Lung microvascular endothelial cell (primary cell): ENCODE measurements at regions not wholly inside any gene's neighbourhood (a gene's known extent, or its start where the extent isn't known, plus 50 kb on each side); places are given as distances from the start of the nearest gene placed in this dataset.

Experiments used
- DNase-seq, 2 donors: peaks; one replicate each; pipeline versions ENCODE4 v3.0.0 to v3.0.0-alpha.2; 2010; ENCODE audit warnings: low read depth in 2 of 2

DNA sequence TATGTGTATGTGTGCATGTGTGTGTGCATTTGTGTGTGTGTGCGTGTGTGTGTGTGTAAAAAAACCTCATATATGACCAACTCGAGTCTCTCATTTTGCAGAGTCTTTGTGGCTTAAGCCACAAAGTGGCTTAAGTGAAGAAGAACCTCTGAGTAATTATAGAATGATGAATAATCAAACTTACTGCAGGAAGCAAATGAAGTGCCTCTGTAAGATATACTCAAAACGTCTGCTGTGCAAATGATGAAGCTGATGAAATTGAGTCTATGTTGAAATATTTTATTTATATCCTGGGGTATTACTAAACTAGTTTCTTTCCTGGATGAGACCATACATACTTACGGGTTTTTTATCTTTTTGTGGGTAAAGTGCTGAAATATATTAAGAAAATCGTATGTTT lies 1198.7 kb downstream of the PCDH7 start:
- no peak for DNase-seq

DNA sequence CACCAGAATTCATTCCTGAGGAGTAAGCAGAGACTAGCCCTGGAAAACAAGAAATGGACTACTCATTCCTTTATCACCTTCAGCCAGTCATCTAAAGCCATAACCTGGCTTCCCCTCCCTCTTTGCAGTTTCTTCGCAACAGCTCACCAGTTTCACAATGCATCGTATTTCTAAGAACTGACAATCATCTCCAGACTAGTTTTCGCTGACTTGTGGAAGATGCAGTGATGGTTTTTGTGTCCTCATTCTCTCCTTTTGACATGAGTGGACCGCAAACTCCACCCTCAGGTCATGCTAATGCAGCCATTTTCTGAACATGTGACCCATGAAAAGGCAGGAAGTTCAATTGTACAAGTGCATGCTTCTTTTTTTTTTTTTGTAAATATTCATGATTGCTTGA lies 1203.5 kb downstream of the PCDH7 start:
- DNase-seq = no peak

DNA sequence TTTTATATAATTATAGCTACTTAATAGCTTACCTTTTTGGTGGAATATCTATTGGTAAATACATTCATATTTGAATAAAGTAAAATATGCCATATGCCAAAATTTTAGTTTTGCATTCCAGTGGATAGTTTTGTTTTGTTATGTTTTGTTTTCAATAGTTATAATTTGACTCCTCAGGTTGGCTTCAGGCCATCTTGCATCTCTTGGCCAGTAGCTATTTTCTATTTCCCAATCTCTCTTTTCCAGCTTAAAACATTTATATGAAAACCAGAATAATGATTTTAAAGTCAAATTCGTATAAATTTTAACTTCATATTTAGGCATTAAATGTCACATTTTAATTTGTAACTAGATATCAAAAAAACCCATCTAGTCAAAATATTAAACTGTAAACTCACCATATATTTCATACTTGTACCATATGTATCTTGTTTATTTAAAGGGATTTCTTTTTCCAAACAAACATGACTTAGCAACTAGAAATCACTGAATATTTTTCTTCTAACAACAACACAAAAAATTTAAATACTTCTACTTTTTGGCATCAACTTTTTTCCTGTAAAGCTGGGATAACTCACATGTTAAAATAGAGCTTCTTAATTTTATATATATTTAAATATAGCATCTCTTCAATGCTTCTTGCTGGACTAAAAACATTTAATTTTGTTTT lies 1209.6 kb downstream of the PCDH7 start:
- no peak for DNase-seq

DNA sequence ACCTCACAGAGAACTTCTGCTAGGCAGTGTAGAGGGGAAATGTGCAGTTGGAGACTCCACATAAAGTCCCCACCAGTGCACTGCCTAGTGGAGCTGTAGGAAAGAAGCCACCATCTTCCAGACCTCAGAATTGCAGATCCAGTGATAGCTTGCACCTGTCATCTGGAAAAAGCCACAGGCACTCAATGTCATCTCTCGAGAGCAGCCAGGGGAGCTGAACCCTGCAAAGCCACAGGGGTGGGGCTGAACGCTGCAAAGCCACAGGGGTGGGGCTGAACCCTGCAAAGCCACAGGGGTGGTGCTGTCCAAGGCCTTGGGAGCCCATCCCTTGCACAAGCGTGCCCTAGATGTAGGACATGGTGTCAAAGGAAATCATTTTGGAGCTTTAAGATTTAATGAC lies 1226.3 kb downstream of the PCDH7 start:
- DNase-seq = no peak

DNA sequence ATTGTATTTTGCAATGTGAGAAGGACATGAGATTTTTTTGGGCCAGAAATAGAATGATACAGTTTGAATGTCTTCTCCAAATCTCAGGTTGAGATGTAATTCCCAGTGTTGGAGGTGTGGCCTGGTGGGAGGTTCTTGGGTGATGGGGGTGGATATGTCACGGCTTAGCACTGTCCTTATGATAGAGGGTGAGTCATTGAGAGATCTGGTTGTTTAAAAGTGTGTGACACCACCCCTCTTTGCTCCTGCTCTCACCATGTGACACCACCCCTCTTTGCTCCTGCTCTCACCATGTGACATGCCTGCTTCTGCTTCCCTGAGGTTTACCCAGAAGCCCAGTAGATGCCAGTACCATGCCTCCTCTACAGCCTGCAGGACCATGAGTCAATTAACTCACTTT lies 1226.9 kb downstream of the PCDH7 start:
- no peak for DNase-seq

DNA sequence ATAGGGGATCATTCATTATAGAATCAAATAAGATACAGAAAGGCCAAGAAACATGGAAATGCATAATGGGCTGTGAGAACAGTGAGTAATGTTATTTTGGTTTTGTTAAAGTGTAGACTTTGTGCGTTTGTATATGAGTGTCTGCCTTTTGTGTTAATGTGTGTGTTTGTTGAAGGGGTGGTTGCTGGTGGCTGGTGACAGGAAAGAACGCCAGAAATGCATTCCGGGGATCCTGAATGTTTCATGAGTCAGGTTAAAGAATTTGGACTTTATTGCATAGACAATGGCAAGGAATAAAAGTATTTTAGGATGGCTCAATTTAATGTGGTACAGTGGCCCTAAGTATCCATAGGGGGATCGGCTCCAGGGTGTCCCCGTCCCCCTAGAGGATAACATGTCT lies 1228.9 kb downstream of the PCDH7 start:
- no peak for DNase-seq

DNA sequence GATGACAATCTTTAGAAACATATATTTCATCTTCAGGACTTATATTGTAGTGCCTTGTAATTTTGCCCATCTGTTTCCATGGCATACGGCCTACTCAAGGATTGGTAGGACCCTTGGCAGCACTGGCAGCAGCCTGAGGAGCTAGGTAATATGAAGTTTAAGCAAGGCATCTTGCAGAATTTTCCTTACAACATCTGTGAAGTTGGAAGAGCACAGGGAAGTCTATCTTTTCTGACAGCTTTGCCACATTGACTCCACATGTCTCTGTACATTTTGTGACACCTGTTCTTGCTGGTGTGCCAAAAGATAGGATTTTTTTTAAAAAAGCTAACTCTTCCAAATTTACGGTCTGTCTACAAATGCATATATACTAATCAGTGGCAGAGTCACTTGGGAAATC lies 1235.2 kb downstream of the PCDH7 start:
- DNase-seq = no peak

DNA sequence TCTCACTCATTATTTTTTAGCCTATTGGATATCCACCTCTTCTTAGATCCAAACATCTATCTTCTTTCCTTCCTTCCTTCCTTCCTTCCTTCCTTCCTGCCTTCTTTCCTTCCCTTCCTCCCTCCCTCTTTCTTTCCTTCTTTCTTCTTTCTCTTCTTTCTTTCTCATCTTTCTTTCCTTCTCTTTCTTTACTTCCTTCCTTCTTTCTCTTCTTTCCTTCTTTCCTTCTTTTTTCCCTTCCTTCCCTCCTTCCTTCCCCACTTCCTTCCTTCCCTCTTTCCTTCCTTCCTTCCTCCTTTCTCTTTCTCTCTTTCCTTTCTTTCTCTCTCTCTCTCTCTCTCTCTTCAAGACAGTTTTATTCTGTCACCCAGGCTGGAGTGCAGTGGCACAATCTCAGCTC lies 1239.8 kb downstream of the PCDH7 start:
- no peak for DNase-seq

DNA sequence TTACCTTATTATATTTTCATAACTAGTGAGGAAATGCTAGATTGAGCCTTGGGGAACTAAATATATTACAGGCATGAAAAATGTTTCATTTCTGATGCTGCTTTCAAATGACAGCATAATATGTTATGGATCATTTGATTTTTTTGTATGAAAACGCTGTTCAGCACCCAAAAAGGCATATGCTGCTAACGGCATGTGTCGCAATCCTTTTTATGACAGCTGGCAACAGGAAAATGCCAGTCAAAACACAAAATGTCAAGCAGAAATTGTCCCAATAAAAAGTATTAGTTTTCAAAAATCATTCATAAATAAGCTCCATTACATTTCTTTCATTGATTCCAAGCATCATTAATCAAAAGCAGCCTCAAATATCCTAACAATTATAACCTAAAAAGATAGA lies 1244.5 kb downstream of the PCDH7 start:
- no peak for DNase-seq

DNA sequence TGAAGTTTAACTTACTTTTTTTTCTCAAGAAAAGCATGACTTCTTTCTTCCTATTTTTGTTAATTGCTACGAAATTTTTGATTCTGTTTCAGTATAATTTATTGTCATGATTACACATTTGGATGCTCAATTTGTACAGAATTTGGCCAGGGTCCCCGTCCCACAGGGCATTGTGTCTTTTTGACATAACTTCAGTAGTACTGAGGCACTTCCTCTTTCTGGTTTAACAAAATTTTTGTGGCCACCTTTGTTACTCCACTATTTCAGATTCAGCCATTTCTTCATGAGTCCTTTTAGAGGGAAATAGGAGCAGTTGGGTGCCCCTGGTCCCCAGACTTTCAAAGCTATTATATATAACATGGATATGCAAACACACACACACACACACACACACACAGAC lies 1248.7 kb downstream of the PCDH7 start:
- no peak for DNase-seq

DNA sequence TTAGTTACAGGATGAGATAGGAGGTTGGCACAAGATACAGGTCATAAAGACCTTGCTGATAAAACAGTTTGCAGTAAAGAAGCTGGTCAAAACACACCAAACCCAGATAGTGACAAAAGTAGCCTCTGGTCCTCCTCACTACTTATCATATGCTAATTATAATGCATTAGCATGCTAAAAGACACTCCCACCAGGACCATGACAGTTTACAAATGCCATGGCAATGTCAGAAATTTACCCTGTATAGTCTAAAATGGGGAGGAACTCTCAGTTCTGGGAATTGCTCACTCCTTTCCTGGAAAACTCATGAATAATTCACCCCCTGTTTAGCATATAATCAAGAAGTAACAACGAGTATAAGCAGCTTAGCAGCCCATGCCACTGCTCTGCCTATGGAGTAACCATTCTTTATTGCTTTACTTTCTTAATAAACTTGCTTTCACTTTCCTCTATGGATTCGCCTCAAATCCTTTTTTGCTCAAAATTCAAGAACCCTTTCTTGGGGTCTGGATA lies 1254.4 kb downstream of the PCDH7 start:
- no peak for DNase-seq

DNA sequence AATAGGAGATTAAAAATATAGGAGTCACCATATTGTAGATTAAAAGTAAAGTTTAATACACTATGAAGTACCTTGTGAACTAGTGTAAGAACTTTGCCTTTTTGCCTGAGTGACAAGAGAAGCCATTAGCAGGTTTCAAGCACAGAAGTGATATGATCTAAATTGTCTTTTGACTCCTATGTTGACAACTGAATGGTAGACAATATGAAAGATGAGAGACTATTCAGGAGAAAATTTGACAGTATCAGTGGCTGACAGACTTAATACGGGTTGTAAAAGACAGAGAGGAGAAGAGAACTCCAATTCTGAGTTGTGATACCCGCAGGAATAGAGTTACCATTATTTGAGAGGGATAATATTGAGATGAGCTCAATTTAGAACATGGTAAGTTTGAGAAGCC lies 1259.8 kb downstream of the PCDH7 start:
- DNase-seq = no peak

DNA sequence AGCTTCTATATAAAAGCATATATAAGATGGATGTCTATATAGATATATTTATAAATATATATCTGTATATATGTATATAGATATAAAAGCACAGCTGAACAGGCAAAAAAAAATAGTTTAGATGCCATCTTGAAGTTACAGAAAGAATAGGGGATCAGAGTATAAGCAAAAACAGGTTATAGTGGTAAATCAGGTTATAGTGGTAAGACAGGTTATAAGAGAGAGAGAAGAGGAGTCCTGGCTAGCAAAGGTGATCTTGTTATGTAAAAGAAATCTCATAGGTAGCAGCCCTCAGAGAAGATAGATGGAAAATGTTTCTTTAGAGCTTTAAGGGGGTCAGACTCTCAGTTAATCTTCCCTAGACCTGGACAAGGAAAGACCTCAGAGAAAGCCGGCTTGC lies 1263.1 kb downstream of the PCDH7 start:
- no peak for DNase-seq

DNA sequence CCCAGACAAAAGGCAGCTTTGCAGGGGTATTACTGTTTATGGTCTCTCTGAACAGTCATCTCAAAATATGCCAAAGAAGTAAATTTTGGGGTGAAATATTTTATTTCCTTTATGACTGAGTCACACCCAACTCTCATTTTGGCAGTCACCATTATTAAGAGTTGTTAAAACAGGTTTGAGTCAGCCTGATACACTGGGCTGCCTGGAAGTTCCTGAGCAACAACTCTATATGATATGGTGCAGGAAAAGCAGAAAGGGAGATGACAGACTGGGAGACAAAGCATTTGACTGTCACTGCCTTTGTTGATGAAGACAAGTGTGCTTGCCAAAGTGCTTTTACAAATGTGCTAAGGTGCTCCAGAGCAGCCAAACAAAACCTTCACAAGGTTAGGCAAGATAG lies 1263.5 kb downstream of the PCDH7 start:
- no peak for DNase-seq

DNA sequence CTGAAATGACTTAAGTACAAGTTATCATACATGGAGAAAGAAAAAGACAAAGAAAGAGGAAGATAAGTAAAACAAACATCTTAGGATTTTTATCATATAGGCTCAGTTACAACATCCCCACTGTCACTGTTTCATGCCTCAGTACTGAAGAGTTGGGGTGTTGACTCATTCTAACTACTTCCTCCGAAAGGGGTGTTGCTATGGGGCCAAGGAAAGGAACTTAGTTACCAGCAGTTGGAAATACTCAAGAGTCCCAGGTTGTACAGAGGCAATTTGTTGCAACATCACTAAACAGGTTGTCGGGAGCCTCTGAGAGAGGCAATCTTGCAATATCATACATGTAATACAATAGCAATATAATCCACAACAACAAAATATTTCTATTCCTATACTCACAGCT lies 1264.7 kb downstream of the PCDH7 start:
- no peak for DNase-seq

DNA sequence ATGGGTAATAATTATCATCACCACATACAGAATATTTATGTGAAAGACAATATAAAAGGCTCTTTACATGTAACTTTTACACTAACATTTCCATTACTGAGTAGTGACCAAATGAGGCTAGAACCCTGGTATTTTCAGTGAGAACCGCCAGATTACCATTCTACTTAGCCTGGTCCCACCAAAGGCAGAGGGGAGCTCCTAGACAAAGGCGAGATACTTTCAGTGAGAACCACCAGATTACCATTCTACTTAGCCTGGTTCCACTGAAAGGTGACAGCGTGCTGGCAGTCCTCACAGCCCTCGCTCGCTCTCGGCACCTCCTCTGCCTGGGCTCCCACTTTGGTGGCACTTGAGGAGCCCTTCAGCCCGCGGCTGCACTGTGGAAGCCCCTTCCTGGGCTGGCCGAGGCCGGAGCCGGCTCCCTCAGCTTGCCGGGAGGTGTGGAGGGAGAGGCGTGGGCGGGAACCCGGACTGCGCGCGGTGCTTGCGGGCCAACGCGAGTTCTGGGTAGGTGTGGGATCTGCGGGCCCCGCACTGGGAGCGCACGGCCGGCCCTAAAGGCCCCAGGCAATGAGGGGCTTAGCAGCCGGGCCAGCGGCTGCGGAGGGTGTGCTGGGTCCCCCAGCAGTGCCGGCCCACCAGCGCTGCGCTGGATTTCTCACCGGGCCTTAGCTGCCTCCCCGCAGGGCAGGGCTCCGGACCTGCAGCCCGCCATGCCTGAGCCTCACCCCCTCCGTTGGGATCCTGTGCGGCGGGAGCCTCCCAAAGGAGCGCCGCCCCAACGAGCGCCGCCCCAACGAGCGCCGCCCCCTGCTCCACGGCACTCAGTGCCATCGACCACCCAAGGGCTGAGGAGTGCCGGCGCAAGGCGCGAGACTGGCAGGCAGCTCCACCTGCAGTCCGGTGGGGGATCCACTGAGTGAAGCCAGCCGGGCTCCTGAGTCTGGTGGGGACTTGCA lies 1276.1 kb downstream of the PCDH7 start:
- DNase-seq = no peak

DNA sequence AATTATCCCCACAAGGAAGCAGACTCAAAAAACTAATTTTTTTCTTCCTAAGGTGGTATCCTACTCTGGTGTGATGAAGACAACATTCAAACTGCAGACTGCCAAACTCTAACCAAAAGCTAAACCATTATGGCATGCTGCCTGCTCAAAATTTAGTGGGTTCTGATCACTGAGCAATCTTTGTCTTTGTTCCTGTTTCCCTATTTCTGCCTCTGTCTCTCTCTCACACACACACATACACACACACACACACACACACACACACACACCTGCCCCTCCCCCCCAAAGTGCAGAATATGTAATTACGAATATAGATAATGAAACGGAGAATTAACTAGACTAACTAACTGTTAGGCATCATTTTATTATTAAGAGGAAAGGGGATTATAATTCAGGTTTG lies 1278.6 kb downstream of the PCDH7 start:
- no peak for DNase-seq

DNA sequence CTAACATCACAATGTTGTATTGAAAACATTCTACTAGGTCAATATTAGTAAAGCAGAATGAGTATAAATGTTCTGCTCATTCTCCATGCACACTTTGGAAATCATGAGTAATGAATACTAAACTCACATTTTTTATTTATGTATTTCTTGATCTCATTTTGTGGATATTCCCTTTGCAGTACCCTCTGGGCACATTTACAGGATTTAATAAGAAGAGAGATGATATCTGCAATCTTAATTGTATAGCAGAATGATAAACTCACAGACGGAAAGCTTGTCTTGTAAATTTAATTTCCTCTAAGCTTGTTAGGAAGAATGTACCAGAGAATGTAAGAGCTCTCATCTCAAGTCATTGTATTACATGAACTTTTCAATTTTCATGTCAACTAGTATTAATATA lies 1279.7 kb downstream of the PCDH7 start:
- DNase-seq = no peak

DNA sequence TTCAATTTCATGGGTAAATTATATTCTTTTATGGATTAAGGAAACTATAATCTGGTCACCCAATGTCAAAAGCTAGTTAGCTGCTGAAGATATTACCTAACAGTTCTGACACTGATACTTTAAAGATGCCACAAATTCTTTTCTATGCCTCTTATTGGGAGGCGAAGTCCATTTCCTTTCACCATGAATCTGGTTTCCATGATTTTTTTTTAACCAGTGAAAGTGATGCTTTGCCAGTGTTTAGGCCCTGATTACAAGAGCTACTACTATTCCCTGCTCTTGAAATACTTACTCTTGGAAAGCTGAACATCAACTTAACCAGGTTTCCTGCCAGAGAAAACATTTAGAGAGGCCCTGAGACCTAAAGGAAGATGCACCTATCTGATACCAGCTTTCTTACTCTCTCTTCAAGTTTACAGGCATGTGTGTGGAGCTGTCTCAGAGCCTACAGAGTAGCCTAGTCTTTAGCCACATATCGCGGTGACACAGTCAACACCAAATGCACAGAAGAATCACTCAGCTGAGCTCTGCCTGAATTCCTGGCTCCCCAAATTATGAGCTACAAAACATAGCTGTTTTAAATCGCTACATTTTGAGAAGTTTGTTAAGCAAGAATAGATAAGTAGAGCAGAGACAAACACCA lies 1280.8 kb downstream of the PCDH7 start:
- no peak for DNase-seq

DNA sequence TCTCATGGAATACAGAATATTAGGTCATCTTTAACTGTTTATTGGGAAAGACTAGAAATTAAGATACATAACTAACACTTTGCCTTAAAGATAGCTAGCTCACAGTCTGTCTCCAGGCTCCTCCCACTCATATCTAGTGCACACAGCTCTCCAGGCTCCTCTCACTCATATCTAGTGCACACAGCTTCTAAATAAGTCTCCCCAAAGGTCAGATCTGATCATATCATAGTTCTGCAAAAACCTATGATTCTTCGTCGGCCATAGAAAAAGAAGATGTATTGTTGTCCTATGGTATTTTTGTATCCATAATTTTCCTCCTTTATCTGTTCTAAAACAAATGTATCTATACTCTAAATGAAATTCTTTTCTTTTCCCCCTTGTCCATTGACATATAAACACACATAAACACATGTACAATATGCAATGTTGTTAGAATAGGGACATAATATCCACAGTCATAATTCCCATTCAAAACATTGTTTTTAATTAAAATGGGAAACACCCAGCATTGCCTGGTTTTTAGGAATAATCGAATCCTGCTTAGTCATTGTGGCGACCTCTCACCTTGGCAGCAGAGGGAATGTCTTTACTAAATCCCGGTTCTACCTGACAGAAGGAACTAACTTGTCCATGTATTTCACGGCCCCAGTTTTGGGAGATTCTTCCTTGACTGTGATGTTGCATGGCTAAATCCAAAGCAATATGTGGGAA lies 1282.0 kb downstream of the PCDH7 start:
- no peak for DNase-seq

DNA sequence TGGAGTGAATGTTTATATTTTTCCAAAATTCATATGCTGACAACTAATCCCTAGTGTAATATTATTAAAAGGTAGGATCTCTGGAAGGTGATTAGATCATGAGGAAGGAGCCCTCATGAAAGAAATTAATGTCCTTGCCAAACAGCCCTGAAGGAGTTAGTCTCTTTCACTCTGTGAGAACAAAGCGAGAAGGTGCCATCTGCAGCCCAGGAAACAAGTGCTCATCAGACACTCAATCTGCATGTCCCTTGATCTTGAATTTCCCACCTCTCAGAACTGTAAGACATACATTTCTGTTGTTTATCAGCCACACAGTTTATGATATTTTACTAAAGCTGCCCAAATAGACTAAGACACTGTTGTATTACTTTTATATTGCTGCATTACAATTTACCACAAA lies 1283.4 kb downstream of the PCDH7 start:
- no peak for DNase-seq

DNA sequence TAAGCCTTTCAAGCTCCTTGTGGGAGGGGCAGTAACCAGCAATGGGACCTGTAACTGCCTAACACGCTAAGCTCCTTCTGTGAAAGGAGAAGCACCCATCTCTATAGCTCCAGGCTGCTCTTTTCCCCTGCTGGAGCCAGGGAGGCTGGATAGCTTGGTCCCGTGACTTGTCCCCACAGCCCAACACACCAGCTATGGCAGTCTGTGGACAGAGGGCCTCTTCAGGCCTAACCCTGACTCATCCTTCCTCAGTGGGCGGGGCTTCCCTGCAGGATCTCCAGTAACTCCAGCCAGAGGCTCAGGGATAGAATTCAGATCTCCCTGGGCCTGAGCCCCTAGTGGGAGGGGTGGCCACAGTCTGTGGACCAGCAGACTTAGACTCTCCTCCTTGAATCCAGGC lies 1290.1 kb downstream of the PCDH7 start:
- no peak for DNase-seq
